ENCODE measurements at regions not wholly inside any gene's neighbourhood (a gene's known extent, or its start where the extent isn't known, plus 50 kb on each side); places are given as distances from the start of the nearest gene placed in this dataset.

GRCh38 chr2:84033347-84033974 is 425.6 kb downstream of the SUCLG1 start:
- TF ChIP-seq EZH2 (IDR thresholded peaks at IDR 0.05) (no peak), POLR2AphosphoS5 (IDR thresholded peaks at IDR 0.05; ENCODE audit: borderline replicate concordance, low read depth, low read length) (no peak)

Data from SK-N-MC (cell line).